ENCODE measurements at regions not wholly inside any gene's neighbourhood (a gene's known extent, or its start where the extent isn't known, plus 50 kb on each side); places are given as distances from the start of the nearest gene placed in this dataset.

GRCh38 chr15:94061041-94061440, 170.3 kb upstream of the MCTP2 start:
- H3K27me3 ChIP-seq (ENCODE audit: control insufficient read depth, insufficient read depth, low read length) = no peaks in the 10 kb centered on the region
- H3K36me3 ChIP-seq (ENCODE audit: control insufficient read depth in 2 of 3, insufficient read depth in 3 of 3, low read length in 3 of 3) = no peaks in the 10 kb centered on the region
- no peak overlapping the region for H3K4me3 ChIP-seq (ENCODE audit: low read length in 3 of 3)
- intact Hi-C loops (cut with DNase I) = no loop called here
- no peaks in the 10 kb centered on the region for H3K4me1 ChIP-seq (ENCODE audit: control insufficient read depth in 2 of 3, insufficient read depth in 2 of 3, low read depth in 1 of 3, low read length in 3 of 3)
- FAIRE-seq (no peak), DNase-seq (no peak)
- no peak overlapping the region for H3K27ac ChIP-seq (ENCODE audit: low read depth in 2 of 2, low read length in 2 of 2)
- no peak overlapping the region for H3K9ac ChIP-seq (ENCODE audit: low read length in 3 of 3)
- no peak for TF ChIP-seq CTCF (IDR thresholded peaks at IDR 0.05; ENCODE audit: borderline replicate concordance, extremely low read depth, insufficient read depth)
- H3K9me3 ChIP-seq (ENCODE audit: control insufficient read depth in 2 of 3, insufficient read depth in 1 of 3, low read length in 3 of 3) = no peaks in the 10 kb centered on the region

GRCh38 chr15:94059013-94059587, 172.3 kb upstream of the MCTP2 start:
- TF ChIP-seq CTCF (IDR thresholded peaks at IDR 0.05; ENCODE audit: borderline replicate concordance, extremely low read depth, insufficient read depth) = no peak
- no peaks in the 10 kb centered on the region for H3K27me3 ChIP-seq (ENCODE audit: control insufficient read depth, insufficient read depth, low read length)
- intact Hi-C loops (cut with DNase I) = no loop called here
- H3K9ac ChIP-seq (ENCODE audit: low read length in 3 of 3) = no peak overlapping the region
- DNase-seq (no peak), FAIRE-seq (no peak)
- no peak overlapping the region for H3K4me3 ChIP-seq (ENCODE audit: low read length in 3 of 3)
- H3K27ac ChIP-seq (ENCODE audit: low read depth in 2 of 2, low read length in 2 of 2) = no peak overlapping the region
- no peaks in the 10 kb centered on the region for H3K4me1 ChIP-seq (ENCODE audit: control insufficient read depth in 2 of 3, insufficient read depth in 2 of 3, low read depth in 1 of 3, low read length in 3 of 3)
- H3K36me3 ChIP-seq (ENCODE audit: control insufficient read depth in 2 of 3, insufficient read depth in 3 of 3, low read length in 3 of 3) = no peaks in the 10 kb centered on the region
- no peaks in the 10 kb centered on the region for H3K9me3 ChIP-seq (ENCODE audit: control insufficient read depth in 2 of 3, insufficient read depth in 1 of 3, low read length in 3 of 3)

- H3K9me3 ChIP-seq (ENCODE audit: control insufficient read depth in 2 of 3, insufficient read depth in 1 of 3, low read length in 3 of 3) = no peaks in the 10 kb centered on the region
Observed at GRCh38 chr15:94057305-94057704, 174.1 kb upstream of the MCTP2 start.

More at GRCh38 chr15:94057305-94057704, 174.1 kb upstream of the MCTP2 start:
- no peak overlapping the region for H3K4me3 ChIP-seq (ENCODE audit: low read length in 3 of 3)
- no peak overlapping the region for H3K9ac ChIP-seq (ENCODE audit: low read length in 3 of 3)
- TF ChIP-seq CTCF (IDR thresholded peaks at IDR 0.05; ENCODE audit: borderline replicate concordance, extremely low read depth, insufficient read depth) = no peak
- H3K36me3 ChIP-seq (ENCODE audit: control insufficient read depth in 2 of 3, insufficient read depth in 3 of 3, low read length in 3 of 3) = no peaks in the 10 kb centered on the region
- H3K27ac ChIP-seq (ENCODE audit: low read depth in 2 of 2, low read length in 2 of 2) = no peak overlapping the region
- FAIRE-seq (no peak), DNase-seq (no peak)
- intact Hi-C loops (cut with DNase I) = no loop called here
- H3K4me1 ChIP-seq (ENCODE audit: control insufficient read depth in 2 of 3, insufficient read depth in 2 of 3, low read depth in 1 of 3, low read length in 3 of 3) = no peaks in the 10 kb centered on the region
- no peaks in the 10 kb centered on the region for H3K27me3 ChIP-seq (ENCODE audit: control insufficient read depth, insufficient read depth, low read length)

Measured in kidney (tissue), 13 donors.